ENCODE measurements at regions not wholly inside any gene's neighbourhood (a gene's known extent, or its start where the extent isn't known, plus 50 kb on each side); places are given as distances from the start of the nearest gene placed in this dataset.

DNA sequence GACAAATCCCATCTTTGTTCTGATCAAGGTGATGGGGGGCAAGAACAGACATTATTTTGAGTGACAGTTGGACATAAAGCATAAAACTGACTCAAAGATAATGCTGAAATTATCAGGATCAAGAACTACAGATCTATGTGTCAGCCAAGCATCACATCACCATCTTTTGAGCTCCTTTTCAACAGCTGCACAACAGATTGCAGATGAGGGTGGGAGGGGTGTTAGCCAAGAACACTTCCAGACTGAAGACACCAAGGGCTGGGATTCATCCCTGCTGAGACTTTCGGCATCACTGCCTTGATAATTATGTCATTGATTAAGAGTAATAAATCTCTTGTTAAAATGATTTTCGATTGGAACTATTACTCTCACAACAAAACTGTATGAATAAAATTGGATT lies 191.5 kb upstream of the NETO1 start:
- Histone ChIP-seq H3K9me3 (peaks cover 8% of the 10 kb centered on the region), H3K4me3 (no peak overlapping the region), H3K36me3 (ENCODE audit: low read depth) (no peaks in the 10 kb centered on the region), H3K4me1 (ENCODE audit: low read depth) (no peaks in the 10 kb centered on the region)
- intact Hi-C loops (cut with DNase I, micrococcal nuclease), result no loop called here
- TF ChIP-seq, protein P1, sequence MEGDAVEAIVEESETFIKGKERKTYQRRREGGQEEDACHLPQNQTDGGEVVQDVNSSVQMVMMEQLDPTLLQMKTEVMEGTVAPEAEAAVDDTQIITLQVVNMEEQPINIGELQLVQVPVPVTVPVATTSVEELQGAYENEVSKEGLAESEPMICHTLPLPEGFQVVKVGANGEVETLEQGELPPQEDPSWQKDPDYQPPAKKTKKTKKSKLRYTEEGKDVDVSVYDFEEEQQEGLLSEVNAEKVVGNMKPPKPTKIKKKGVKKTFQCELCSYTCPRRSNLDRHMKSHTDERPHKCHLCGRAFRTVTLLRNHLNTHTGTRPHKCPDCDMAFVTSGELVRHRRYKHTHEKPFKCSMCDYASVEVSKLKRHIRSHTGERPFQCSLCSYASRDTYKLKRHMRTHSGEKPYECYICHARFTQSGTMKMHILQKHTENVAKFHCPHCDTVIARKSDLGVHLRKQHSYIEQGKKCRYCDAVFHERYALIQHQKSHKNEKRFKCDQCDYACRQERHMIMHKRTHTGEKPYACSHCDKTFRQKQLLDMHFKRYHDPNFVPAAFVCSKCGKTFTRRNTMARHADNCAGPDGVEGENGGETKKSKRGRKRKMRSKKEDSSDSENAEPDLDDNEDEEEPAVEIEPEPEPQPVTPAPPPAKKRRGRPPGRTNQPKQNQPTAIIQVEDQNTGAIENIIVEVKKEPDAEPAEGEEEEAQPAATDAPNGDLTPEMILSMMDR (IDR thresholded peaks at IDR 0.05), result no peak
- ATAC-seq (no peak), DNase-seq (no peak)

GRCh38 chr18:73047688-73048087 lies 179.9 kb upstream of the NETO1 start:
- Histone ChIP-seq H3K9me3 (peaks cover 14% of the 10 kb centered on the region), H3K4me1 (ENCODE audit: low read depth) (no peaks in the 10 kb centered on the region), H3K4me3 (no peak overlapping the region), H3K36me3 (ENCODE audit: low read depth) (no peaks in the 10 kb centered on the region)
- no peak for DNase-seq
- ATAC-seq, result no peak
- intact Hi-C loops (cut with DNase I, micrococcal nuclease), result no loop called here
- TF ChIP-seq, protein P1 (IDR thresholded peaks at IDR 0.05), result no peak

DNA sequence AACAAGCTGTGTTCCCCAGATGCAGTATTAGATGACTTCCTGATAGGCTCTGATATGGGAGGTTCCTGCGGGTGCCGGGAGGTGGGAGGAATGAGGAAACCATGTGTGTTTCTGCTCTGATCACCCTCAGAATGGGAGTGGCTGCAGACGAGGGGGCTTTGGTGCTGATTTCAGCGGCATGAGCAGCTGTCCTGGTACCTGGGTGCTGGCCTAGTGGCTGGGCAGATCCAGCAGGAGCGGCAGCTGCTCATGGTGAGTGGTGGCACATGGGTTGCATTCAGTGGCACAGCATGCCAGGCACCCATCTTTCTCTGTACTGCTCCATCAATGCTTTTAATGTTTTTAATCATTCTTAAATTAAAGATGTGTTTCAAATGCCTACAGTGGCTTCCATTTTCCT lies 177.2 kb upstream of the NETO1 start:
- TF ChIP-seq, protein P1 (IDR thresholded peaks at IDR 0.05), result no peak
- Histone ChIP-seq H3K4me3 (no peak overlapping the region), H3K4me1 (ENCODE audit: low read depth) (no peaks in the 10 kb centered on the region), H3K9me3 (peaks cover 13% of the 10 kb centered on the region), H3K36me3 (ENCODE audit: low read depth) (no peaks in the 10 kb centered on the region)
- no peak for DNase-seq
- no peak for ATAC-seq
- intact Hi-C loops (cut with DNase I, micrococcal nuclease), result no loop called here

DNA sequence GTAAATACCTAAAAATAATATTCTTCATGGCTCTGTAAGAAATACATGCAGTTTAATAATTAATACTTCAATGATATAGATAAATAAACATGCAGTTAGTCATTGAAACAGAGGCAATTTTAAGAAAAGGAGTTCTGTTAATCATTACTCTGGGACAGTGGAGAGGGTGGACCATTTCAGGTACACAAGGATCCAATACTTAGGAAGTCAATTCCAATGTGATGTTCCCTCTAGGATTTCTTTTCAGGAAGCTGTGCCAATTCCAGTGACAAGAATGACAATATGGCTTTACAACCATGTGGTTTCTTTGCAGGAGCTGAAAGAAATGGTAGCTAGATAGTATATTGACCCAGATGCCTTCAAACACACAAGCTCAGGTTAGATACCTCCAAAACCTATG lies 175.8 kb upstream of the NETO1 start:
- H3K9me3 ChIP-seq, result peaks cover 7% of the 10 kb centered on the region
- no peak for DNase-seq
- ATAC-seq, result no peak
- TF ChIP-seq, protein P1 (IDR thresholded peaks at IDR 0.05), result no peak
- no peak overlapping the region for H3K4me3 ChIP-seq
- H3K4me1 ChIP-seq (ENCODE audit: low read depth), result no peaks in the 10 kb centered on the region
- no peaks in the 10 kb centered on the region for H3K36me3 ChIP-seq (ENCODE audit: low read depth)
- intact Hi-C loops (cut with DNase I, micrococcal nuclease), result no loop called here

DNA sequence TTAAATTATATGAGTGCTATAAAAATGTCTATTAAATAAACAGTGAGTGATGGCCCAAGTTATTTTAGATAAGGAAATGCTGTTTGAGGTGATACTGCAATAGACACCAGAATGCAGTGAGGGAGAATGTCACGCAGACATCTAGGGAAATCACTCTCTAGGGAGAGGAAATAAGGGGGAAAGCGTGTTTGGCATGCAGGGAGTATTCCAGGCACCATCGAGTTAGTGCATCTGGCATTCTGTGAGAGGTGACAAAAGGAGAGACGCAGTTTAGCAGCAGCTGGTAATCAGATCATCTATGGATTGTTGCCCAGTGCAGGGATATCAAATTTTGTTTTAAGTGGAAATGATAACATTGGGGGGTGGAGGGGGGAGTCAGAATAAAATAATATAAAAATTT lies 175.4 kb upstream of the NETO1 start:
- Histone ChIP-seq H3K4me3 (no peak overlapping the region), H3K36me3 (ENCODE audit: low read depth) (no peaks in the 10 kb centered on the region), H3K4me1 (ENCODE audit: low read depth) (no peaks in the 10 kb centered on the region), H3K9me3 (peaks cover 7% of the 10 kb centered on the region)
- TF ChIP-seq, protein P1 (IDR thresholded peaks at IDR 0.05), result no peak
- intact Hi-C loops (cut with DNase I, micrococcal nuclease), result no loop called here
- ATAC-seq, result no peak
- no peak for DNase-seq

- no peak for ATAC-seq
- DNase-seq, result no peak
- intact Hi-C loops (cut with DNase I, micrococcal nuclease), result no loop called here
- Histone ChIP-seq H3K9me3 (peaks cover 2% of the 10 kb centered on the region), H3K4me1 (ENCODE audit: low read depth) (no peaks in the 10 kb centered on the region), H3K36me3 (ENCODE audit: low read depth) (no peaks in the 10 kb centered on the region), H3K4me3 (no peak overlapping the region)
- TF ChIP-seq, protein P1 (IDR thresholded peaks at IDR 0.05), result no peak
Measured at GRCh38 chr18:73040247-73040646, 172.5 kb upstream of the NETO1 start.
